ENCODE measurements at regions not wholly inside any gene's neighbourhood (a gene's known extent, or its start where the extent isn't known, plus 50 kb on each side); places are given as distances from the start of the nearest gene placed in this dataset.

DNA sequence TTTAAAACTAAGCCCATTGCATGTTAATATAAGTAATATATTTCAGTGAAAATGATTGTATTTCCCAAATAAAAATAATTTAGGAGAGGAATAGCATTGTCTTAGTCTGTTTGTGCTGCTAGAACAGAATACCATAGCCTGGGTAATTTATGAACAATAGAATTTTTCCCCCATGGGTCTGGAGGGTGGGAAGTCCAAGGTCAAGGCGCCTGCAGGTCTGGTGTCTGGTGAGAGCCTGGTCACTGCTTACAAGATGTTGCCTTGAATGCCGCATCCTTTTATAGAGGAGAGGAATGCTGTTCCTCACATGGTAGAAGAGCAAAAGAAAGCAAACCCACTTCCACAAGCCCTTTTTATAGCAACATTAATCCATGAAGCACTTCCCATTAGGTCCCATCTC lies 161.3 kb upstream of the ZFHX3 start:
- no peak overlapping the region for H3K9ac ChIP-seq (ENCODE audit: control insufficient read depth, insufficient read depth, low read length)
- H3K9me3 ChIP-seq (replicated peaks; ENCODE audit: control insufficient read depth, insufficient read depth, low read length), result no peaks in the 10 kb centered on the region; the same call in 2 of the 3 replicates
- H3K4me2 ChIP-seq (ENCODE audit: control insufficient read depth, insufficient read depth), result no peak overlapping the region
- intact Hi-C loops (cut with micrococcal nuclease; ENCODE audit: unreplicated experiment) (no loop called here), in situ Hi-C loops (cut with MboI) (no loop called here)
- H3K4me1 ChIP-seq (ENCODE audit: control insufficient read depth, insufficient read depth, low read length), result no peaks in the 10 kb centered on the region
- H3K36me3 ChIP-seq (ENCODE audit: control insufficient read depth in 2 of 2, insufficient read depth in 2 of 2, low read length in 1 of 2), result no peaks in the 10 kb centered on the region
- TF ChIP-seq CBX3 (IDR thresholded peaks at IDR 0.05; ENCODE audit: borderline replicate concordance, low read depth) (no peak), SMC3 (IDR thresholded peaks at IDR 0.05; ENCODE audit: borderline replicate concordance, low read length) (no peak), ZNF207 (IDR thresholded peaks at IDR 0.05; ENCODE audit: borderline replicate concordance) (no peak), TAF1 (IDR thresholded peaks at IDR 0.05; ENCODE audit: borderline replicate concordance, low read depth, low read length) (no peak), LARP7 (IDR thresholded peaks at IDR 0.05) (no peak), ZNF384 (IDR thresholded peaks at IDR 0.05; ENCODE audit: borderline replicate concordance, low read depth, low read length) (no peak), MTA2 (IDR thresholded peaks at IDR 0.05; ENCODE audit: low read depth) (no peak), ETV6 (conservative IDR thresholded peaks at IDR 0.05 in 1 of 2, IDR thresholded peaks at IDR 0.05 in 1 of 2; ENCODE audit: borderline replicate concordance in 1 of 2, low read depth in 1 of 2) (no peak), SMAD5 (IDR thresholded peaks at IDR 0.05; ENCODE audit: low read depth) (no peak), DPF2 (IDR thresholded peaks at IDR 0.05) (no peak), ZZZ3 (IDR thresholded peaks at IDR 0.05; ENCODE audit: control insufficient read depth, insufficient read length, low read depth) (no peak)
- TF ChIP-seq, protein P1, sequence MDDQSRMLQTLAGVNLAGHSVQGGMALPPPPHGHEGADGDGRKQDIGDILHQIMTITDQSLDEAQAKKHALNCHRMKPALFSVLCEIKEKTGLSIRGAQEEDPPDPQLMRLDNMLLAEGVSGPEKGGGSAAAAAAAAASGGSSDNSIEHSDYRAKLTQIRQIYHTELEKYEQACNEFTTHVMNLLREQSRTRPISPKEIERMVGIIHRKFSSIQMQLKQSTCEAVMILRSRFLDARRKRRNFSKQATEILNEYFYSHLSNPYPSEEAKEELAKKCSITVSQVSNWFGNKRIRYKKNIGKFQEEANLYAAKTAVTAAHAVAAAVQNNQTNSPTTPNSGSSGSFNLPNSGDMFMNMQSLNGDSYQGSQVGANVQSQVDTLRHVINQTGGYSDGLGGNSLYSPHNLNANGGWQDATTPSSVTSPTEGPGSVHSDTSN (IDR thresholded peaks at IDR 0.05; ENCODE audit: insufficient replicate concordance, low read depth, low read length), result no peak
- TF ChIP-seq, protein P2, sequence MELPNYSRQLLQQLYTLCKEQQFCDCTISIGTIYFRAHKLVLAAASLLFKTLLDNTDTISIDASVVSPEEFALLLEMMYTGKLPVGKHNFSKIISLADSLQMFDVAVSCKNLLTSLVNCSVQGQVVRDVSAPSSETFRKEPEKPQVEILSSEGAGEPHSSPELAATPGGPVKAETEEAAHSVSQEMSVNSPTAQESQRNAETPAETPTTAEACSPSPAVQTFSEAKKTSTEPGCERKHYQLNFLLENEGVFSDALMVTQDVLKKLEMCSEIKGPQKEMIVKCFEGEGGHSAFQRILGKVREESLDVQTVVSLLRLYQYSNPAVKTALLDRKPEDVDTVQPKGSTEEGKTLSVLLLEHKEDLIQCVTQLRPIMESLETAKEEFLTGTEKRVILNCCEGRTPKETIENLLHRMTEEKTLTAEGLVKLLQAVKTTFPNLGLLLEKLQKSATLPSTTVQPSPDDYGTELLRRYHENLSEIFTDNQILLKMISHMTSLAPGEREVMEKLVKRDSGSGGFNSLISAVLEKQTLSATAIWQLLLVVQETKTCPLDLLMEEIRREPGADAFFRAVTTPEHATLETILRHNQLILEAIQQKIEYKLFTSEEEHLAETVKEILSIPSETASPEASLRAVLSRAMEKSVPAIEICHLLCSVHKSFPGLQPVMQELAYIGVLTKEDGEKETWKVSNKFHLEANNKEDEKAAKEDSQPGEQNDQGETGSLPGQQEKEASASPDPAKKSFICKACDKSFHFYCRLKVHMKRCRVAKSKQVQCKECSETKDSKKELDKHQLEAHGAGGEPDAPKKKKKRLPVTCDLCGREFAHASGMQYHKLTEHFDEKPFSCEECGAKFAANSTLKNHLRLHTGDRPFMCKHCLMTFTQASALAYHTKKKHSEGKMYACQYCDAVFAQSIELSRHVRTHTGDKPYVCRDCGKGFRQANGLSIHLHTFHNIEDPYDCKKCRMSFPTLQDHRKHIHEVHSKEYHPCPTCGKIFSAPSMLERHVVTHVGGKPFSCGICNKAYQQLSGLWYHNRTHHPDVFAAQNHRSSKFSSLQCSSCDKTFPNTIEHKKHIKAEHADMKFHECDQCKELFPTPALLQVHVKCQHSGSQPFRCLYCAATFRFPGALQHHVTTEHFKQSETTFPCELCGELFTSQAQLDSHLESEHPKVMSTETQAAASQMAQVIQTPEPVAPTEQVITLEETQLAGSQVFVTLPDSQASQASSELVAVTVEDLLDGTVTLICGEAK (IDR thresholded peaks at IDR 0.05; ENCODE audit: borderline replicate concordance), result no peak
- TF ChIP-seq, protein P3, sequence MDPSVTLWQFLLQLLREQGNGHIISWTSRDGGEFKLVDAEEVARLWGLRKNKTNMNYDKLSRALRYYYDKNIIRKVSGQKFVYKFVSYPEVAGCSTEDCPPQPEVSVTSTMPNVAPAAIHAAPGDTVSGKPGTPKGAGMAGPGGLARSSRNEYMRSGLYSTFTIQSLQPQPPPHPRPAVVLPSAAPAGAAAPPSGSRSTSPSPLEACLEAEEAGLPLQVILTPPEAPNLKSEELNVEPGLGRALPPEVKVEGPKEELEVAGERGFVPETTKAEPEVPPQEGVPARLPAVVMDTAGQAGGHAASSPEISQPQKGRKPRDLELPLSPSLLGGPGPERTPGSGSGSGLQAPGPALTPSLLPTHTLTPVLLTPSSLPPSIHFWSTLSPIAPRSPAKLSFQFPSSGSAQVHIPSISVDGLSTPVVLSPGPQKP (IDR thresholded peaks at IDR 0.05; ENCODE audit: low read depth, low read length), result no peak
- TF ChIP-seq, protein P4, sequence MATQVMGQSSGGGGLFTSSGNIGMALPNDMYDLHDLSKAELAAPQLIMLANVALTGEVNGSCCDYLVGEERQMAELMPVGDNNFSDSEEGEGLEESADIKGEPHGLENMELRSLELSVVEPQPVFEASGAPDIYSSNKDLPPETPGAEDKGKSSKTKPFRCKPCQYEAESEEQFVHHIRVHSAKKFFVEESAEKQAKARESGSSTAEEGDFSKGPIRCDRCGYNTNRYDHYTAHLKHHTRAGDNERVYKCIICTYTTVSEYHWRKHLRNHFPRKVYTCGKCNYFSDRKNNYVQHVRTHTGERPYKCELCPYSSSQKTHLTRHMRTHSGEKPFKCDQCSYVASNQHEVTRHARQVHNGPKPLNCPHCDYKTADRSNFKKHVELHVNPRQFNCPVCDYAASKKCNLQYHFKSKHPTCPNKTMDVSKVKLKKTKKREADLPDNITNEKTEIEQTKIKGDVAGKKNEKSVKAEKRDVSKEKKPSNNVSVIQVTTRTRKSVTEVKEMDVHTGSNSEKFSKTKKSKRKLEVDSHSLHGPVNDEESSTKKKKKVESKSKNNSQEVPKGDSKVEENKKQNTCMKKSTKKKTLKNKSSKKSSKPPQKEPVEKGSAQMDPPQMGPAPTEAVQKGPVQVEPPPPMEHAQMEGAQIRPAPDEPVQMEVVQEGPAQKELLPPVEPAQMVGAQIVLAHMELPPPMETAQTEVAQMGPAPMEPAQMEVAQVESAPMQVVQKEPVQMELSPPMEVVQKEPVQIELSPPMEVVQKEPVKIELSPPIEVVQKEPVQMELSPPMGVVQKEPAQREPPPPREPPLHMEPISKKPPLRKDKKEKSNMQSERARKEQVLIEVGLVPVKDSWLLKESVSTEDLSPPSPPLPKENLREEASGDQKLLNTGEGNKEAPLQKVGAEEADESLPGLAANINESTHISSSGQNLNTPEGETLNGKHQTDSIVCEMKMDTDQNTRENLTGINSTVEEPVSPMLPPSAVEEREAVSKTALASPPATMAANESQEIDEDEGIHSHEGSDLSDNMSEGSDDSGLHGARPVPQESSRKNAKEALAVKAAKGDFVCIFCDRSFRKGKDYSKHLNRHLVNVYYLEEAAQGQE (IDR thresholded peaks at IDR 0.05; ENCODE audit: low read depth, low read length), result no peak
- no peaks in the 10 kb centered on the region for H3K79me2 ChIP-seq (ENCODE audit: control insufficient read depth, insufficient read depth, low read length)
- DNase-seq (ENCODE audit: low read depth, low spot score) (no peak), FAIRE-seq (no peak), ATAC-seq (no peak)
- no peaks in the 10 kb centered on the region for H4K20me1 ChIP-seq (ENCODE audit: control insufficient read depth, insufficient read depth)
- H2AFZ ChIP-seq (ENCODE audit: control insufficient read depth, low read depth, low read length), result no peak overlapping the region
- 70% methylated on average over 2 of the region's 2 CpGs for WGBS (ENCODE audit: insufficient coverage, insufficient replicate concordance, low lambda C conversion rate, missing lambda C conversion rate)
- RAD21 ChIA-PET (ENCODE audit: unreplicated experiment), result no interaction called here
- BruUV-seq (replicated peaks), result no TSS peak
- SMC1A ChIA-PET (ENCODE audit: uncharacterized antibody, unreplicated experiment), result no interaction called here
- no peak overlapping the region for H3K27ac ChIP-seq (ENCODE audit: control insufficient read depth, insufficient read depth)
- POLR2A ChIA-PET, result no interaction called here
- H3K4me3 ChIP-seq, result no peak overlapping the region
- H3K27me3 ChIP-seq (replicated peaks in 1 of 2; ENCODE audit: control insufficient read depth in 2 of 2, insufficient read depth in 2 of 2, low read length in 1 of 2), result no peaks in the 10 kb centered on the region
- CTCF ChIA-PET, result no interaction called here
